Suppressor macrophage treated with lipopolysaccharide for 4 hours (primary cell): ENCODE measurements at regions not wholly inside any gene's neighbourhood (a gene's known extent, or its start where the extent isn't known, plus 50 kb on each side); places are given as distances from the start of the nearest gene placed in this dataset.

Experiments used
- DNase-seq: peaks from one replicate; pipeline ENCODE4 v3.0.0-alpha.2; 2020

DNA sequence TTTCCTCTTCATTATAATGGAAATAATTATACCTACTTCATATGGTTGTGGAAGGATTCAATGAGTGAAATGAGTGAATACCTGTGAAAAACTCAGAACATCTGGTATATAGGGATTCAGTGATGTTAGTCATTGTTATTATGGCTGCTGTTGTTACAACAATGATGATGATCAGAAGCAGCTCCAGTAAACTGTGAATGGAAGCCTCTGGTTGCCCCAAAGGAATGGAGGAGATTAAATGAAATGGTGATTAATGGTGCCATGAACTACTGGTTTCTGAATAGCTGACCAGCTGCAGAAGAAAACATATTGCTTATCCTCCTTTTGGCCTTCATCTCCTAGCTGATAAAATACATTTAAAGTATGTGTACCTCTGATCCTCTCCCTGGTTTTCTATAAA, 372.0 kb downstream of the ARHGEF28 start:
- no peak for DNase-seq

DNA sequence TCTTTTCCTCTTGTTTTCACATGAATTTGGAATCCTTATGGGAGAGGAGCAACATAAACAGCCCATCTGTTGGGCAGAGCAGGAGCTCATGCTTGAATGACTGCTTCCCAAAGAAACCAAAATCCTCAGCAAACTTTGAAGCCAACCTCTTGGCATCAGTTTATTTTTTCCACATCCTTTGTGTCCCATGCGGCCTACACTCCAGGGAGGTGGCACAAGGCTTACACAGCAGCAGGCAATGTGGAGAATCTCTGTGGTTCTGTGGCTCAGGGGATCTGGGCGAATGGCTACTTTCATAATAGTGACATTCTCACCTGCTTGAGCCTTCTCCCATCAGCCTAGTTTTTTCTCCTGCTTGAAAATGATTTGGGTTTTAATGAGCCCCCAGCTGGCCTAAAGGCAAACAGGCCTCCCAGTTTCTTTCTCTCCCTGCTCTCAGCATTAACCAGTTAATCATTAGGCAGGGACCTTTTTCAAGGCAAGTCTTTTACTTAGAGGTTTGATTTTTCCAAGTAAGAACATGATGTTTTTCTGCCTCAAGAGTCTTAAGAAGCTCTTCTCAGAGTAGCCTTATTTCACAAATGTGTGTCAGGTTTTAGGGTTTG, 370.3 kb downstream of the ARHGEF28 start:
- no peak for DNase-seq

DNA sequence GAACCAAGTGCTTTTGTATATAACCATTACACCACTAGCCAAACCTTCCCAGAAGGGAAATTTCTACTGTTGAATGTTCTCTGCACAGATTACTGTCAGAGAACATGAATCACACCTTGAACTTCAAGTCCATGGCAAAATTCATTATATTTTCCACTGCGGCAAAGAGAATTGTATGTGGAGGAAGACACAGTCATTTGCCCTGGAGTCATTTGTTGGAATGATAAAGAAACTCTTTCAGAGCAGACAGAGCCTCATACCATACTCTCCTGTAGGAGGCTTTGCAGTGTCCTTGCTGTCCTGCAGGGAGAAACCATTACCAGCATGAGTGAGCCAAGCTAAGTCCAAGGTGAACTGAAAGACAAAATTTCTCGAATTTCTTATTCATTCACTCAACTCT, 369.0 kb downstream of the ARHGEF28 start:
- no peak for DNase-seq
